Rectal smooth muscle tissue (tissue), 1 donor: ENCODE measurements at regions not wholly inside any gene's neighbourhood (a gene's known extent, or its start where the extent isn't known, plus 50 kb on each side); places are given as distances from the start of the nearest gene placed in this dataset.
"Not testable (repeated sequence)": the region's sequence is repeated elsewhere in the genome, so short reads cannot be mapped to it uniquely, and the experiment has no call there.

Experiments
- H3K27ac ChIP-seq: one replicate; pipeline ENCODE4 v1.7.0; 2013; ENCODE audit warnings: low read depth, low read length, inconsistent platforms
- H3K27me3 ChIP-seq: one replicate; pipeline ENCODE4 v1.7.0; 2013; ENCODE audit warnings: low read length; ENCODE audit not compliant: control insufficient read depth, insufficient read depth
- H3K36me3 ChIP-seq: one replicate; pipeline ENCODE4 v1.7.0; 2013; ENCODE audit warnings: low read length; ENCODE audit not compliant: control insufficient read depth, insufficient read depth
- H3K4me1 ChIP-seq: one replicate; pipeline ENCODE4 v1.7.0; 2013; ENCODE audit warnings: low read length; ENCODE audit not compliant: control insufficient read depth, insufficient read depth
- H3K4me3 ChIP-seq: one replicate; pipeline ENCODE4 v1.7.0; 2013; ENCODE audit warnings: low read length
- H3K9ac ChIP-seq: one replicate; pipeline ENCODE4 v1.7.0; 2013; ENCODE audit warnings: low read length

DNA sequence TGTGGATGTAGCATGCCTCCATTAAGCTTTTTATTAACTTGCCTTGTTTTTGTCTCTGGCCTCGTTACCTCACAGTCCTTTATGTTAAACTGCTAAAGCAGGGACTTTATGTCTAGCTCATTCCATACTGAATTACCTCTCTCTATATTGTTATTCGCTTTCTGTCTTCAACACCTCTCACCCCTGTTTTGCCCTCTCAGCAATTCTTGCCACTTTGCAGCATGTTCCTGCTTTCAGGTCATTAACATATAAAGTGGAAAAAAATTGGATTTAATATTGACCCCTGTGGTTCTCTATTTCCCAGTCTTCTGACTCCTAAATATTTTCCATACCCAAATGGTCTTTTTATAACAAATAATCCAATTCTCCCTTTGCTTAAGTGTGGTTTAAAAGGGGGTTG is 810.4 kb upstream of the KIF2B start:
- no peak overlapping the region for H3K4me3 ChIP-seq
- no peak overlapping the region for H3K27ac ChIP-seq
- no peak overlapping the region for H3K9ac ChIP-seq
- no peaks in the 10 kb centered on the region for H3K36me3 ChIP-seq
- no peaks in the 10 kb centered on the region for H3K4me1 ChIP-seq
- no peaks in the 10 kb centered on the region for H3K27me3 ChIP-seq

DNA sequence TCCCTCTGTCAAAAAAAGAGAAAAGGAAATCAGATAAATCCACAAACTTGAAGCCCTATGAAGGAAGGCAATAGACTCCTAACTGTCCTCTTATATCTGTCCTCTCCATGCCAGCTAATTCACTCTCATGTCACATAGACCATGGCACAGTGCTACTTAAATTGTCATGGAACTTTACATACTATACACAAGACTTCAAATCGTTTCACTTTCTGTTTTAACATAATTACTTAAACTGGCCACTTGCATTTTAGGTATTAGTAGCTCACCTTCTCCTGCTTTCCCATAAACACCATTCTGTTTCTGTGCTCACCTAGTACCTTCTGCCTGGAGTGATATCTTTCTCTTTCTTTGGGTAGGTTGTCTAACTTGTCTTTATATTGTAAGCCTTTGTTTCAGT is 816.7 kb upstream of the KIF2B start:
- Histone ChIP-seq H3K4me1 (no peaks in the 10 kb centered on the region), H3K27ac (no peak overlapping the region), H3K4me3 (no peak overlapping the region), H3K9ac (no peak overlapping the region), H3K27me3 (no peaks in the 10 kb centered on the region), H3K36me3 (no peaks in the 10 kb centered on the region)

DNA sequence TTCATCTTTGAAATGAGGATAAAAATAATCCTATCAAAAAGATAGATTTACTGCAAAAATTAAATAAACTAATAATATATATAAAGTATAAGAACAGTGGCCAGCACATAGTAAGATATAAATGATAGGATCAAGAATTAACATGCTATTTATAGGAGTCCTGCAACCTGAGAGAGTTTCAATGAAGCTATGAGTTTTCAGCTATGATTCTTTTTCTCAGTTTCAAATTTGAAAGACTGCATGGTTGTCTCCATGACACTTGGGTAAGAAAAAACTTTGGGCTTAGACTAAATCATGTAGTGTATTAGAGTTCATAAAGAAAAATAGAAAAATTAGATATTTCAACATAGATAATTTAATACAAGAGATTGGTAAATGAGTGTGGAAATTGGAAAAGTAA is 817.8 kb upstream of the KIF2B start:
- Histone ChIP-seq H3K4me3 (no peak overlapping the region), H3K4me1 (no peaks in the 10 kb centered on the region), H3K27ac (no peak overlapping the region)

DNA sequence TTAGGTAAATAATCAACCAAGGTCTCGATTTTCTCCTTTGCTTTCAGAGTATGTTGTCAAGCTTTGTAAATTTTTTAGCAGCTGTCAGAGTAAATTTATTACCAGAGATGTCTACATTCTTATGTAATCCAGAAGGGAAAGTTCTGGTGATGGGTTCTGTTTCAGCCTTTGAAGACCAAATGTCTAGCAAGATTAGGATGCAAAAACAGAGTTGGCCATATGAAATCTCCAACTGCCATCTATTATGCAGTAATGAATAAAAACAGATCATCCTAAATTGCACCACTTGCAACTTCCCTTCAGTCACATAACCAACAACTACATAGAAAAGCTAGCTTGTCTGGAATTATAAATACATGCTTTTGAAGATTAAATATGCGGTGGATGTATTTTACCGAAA is 826.8 kb upstream of the KIF2B start:
- H3K4me1 ChIP-seq = no peaks in the 10 kb centered on the region

More for the DNA sequence above, 817.8 kb upstream of the KIF2B start:
- Histone ChIP-seq H3K36me3 (no peaks in the 10 kb centered on the region), H3K9ac (no peak overlapping the region), H3K27me3 (no peaks in the 10 kb centered on the region)

DNA sequence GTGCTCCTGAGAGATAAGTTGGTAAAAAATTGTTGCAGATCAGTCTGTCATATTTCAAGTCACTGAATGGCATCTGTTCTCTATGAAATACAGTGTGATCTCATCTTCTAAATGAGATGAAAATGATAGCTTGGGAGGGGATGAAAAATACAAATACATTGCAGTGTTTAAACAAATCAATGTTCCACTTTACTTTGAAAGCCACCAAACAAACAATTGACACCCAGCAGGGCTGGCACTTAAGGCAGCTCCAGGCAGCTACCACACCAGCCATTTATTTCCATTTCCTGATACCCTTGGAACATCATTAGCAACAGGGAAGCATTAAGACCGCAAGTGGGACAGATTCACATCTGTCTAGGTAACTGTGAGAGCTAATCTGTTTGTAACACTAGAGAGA is 827.6 kb upstream of the KIF2B start:
- Histone ChIP-seq H3K27me3 (no peaks in the 10 kb centered on the region), H3K4me3 (no peak overlapping the region), H3K4me1 (no peaks in the 10 kb centered on the region), H3K27ac (no peak overlapping the region), H3K9ac (no peak overlapping the region), H3K36me3 (no peaks in the 10 kb centered on the region)

More for the DNA sequence above, 826.8 kb upstream of the KIF2B start:
- Histone ChIP-seq H3K36me3 (no peaks in the 10 kb centered on the region), H3K27me3 (no peaks in the 10 kb centered on the region), H3K27ac (no peak overlapping the region), H3K4me3 (no peak overlapping the region), H3K9ac (no peak overlapping the region)

DNA sequence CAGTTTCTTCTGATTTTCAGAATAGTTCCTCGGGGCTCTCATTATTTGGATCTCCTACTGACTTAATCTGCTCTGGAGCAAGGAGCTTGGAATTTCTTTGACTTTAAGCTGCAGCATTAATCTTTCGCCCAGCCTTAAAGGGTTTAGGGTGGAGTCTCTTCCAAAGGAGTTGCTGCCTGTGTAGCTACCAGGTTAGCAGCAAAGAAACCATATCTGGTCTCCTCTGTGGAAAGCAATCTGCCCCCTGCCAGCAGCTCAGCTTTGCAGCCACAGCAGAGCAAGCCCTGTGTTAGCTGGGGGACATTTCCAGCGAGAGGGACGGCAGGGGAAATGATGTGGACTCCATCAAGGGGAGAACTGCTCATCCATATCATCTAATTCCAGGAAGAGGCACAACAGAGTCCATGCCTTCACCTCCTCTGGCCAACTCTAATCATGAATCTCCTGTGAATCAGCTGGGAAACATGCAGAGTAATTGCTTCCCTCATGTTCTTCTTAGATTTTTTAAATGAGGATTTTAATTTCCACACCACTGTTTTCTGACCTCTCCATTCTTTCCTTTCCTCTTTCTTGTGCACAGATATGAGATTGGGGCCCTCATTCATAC is 827.6 kb upstream of the CA10 start:
- H3K27ac ChIP-seq = no peak overlapping the region
- no peaks in the 10 kb centered on the region for H3K4me1 ChIP-seq
- H3K4me3 ChIP-seq = no peak overlapping the region
- no peaks in the 10 kb centered on the region for H3K36me3 ChIP-seq
- H3K27me3 ChIP-seq = no peaks in the 10 kb centered on the region
- no peak overlapping the region for H3K9ac ChIP-seq

DNA sequence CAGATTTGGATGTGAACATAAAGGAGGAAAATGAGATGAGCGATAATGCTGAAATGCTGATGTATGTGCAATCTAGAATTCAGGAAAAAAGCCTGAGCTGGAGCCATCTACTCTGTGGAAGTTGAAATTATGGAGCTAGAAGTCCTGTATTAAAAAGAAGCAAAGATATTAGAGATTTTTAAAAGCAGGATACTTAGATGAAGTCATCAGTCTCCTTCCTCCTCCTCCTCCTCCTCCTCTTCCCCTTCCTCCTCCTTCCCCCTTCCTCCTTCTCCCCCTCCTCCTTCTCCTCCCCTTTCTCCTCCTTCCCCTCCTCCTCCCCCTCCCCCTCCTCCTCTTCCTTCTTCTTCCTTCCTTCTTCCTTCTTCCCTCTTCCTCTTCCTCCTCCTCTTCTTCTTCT is 823.8 kb upstream of the CA10 start:
- Histone ChIP-seq H3K36me3 (no peaks in the 10 kb centered on the region), H3K27ac (no peak overlapping the region), H3K9ac (no peak overlapping the region), H3K4me1 (no peaks in the 10 kb centered on the region), H3K27me3 (no peaks in the 10 kb centered on the region), H3K4me3 (no peak overlapping the region)

DNA sequence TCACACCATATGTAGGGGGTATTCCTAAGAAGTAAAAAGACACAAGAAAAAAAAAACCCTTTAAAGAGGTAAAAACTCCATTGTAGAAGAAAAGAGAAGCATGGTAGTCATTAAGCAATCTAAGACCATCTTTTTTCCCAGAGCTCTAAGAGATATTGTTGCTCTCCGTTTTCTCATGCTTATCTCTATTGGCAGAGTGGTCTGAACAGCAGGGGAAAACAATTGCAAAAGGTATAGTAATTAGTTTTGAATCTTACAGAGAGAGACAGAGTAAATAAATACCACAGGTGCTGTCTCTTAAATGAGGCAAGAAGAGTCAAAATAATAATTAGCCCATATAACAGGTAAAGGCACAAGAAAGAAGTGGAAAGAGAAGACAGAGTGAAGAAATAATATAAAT is 821.4 kb upstream of the CA10 start:
- Histone ChIP-seq H3K4me1 (no peaks in the 10 kb centered on the region), H3K27me3 (no peaks in the 10 kb centered on the region), H3K4me3 (no peak overlapping the region), H3K27ac (no peak overlapping the region), H3K36me3 (no peaks in the 10 kb centered on the region), H3K9ac (no peak overlapping the region)

DNA sequence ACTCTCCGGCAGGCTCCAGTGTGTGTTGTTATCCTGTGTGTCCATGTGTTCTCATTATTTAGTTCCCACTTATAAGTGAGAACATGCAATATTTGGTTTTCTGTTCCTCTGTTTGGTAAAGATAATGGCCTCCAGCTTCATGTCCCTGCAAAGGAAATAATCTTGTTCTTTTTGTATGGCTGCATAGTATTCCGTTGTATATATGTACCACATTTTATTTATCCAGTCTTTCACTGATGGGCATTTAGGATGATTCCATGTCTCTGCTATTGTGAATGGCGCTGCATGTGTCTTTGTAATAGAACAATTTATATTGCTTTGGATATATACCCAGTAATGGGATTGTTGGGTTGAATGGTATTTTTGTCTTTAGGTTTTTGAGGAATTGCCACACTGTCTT is 807.3 kb upstream of the CA10 start:
- no peak overlapping the region for H3K27ac ChIP-seq
- H3K4me1 ChIP-seq = no peaks in the 10 kb centered on the region
- no peaks in the 10 kb centered on the region for H3K27me3 ChIP-seq
- no peaks in the 10 kb centered on the region for H3K36me3 ChIP-seq
- no peak overlapping the region for H3K9ac ChIP-seq
- H3K4me3 ChIP-seq = no peak overlapping the region

DNA sequence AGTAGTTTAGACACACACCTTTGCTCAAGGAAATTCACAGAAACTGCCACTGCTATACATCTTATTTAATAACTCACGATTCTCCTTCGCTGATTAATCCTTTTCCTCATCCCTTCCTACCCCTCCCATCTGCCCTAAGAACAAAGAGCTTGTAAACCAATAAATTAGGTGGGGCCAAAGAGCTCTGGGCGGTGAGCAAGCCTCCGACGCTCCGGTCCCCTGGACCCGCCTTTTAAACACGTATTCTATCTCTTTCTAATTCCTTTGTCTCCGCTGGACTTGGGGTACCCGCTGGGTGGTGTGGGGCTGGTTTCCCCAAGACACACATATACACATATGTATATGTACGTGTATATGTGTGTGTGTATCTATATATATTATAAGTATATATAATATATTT is 803.2 kb upstream of the CA10 start:
- H3K27me3 ChIP-seq, H3K27ac ChIP-seq, H3K9ac ChIP-seq, H3K4me1 ChIP-seq, H3K36me3 ChIP-seq, H3K4me3 ChIP-seq: not testable (repeated sequence)

DNA sequence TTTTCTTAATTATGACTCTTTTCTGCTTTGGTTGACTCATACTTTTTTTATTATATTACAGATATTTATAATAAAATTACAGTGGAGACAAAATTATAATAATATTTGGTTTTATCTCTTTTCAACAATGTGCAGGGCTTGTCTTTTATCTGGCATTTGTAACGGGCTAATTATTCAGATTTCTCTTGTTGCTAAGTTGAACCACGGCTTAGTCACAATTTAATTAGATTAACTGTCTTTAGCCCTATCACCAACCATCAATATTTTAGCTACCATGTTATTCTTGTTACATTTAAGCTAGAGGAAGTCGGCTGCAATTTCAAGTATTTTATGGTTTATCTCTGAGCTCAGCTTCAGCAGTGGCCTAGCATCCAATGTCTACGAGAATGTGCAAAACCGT is 798.9 kb upstream of the CA10 start:
- H3K27ac ChIP-seq = no peak overlapping the region
- H3K9ac ChIP-seq = no peak overlapping the region
- no peaks in the 10 kb centered on the region for H3K36me3 ChIP-seq
- H3K4me1 ChIP-seq = no peaks in the 10 kb centered on the region
- H3K4me3 ChIP-seq = no peak overlapping the region
- no peaks in the 10 kb centered on the region for H3K27me3 ChIP-seq

DNA sequence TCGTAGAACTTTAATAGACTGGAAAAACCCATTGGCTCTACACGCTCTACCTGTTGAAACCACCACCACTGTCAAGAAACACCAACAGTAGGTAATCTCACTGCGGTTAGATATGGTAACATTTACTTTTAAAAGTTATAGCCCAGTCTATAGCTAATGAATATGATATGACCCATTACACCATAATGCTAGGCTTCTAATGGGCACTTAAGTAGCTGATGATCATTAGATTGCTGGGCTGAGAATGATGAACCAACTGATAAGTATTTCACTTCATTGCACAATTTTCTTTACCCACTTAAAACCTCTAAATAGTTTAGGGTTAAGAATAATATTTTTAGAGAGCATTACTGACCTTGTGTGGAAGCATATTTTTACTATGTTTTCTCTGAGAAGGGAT is 788.9 kb upstream of the CA10 start:
- no peaks in the 10 kb centered on the region for H3K36me3 ChIP-seq
- H3K4me3 ChIP-seq = no peak overlapping the region
- no peak overlapping the region for H3K27ac ChIP-seq
- H3K9ac ChIP-seq = no peak overlapping the region
- H3K27me3 ChIP-seq = no peaks in the 10 kb centered on the region
- no peaks in the 10 kb centered on the region for H3K4me1 ChIP-seq

DNA sequence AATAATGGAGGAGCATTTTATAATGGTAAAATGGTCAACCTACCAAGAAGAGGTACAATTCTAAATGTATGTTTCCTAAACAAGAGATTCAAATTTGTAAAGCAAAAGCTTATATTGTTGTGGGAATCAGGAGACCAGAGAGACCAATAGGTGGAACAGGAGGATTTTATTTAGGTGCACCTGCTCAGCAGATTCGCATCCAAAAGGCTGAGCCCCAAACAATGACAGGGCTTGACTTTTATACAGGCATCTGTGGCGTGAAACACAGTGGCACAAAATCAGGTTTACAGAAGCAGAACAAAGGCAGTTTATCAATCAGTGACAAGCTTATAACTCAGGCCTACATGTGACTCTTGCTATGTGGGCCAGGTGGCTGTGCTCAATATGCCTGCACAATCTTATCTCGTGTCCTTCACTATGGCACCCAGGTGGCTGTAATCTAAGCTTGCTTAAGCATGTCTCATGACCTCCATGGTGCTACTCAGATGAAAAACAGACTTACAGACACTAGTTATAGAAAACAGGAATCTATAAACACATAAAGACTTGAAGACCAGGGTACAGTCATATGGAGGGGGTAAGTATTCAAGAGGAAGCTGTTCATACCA is 780.2 kb upstream of the CA10 start:
- no peaks in the 10 kb centered on the region for H3K4me1 ChIP-seq
- no peak overlapping the region for H3K27ac ChIP-seq
- no peak overlapping the region for H3K9ac ChIP-seq
- no peak overlapping the region for H3K4me3 ChIP-seq
- H3K36me3 ChIP-seq = no peaks in the 10 kb centered on the region
- H3K27me3 ChIP-seq = no peaks in the 10 kb centered on the region
